ENCODE measurements at regions not wholly inside any gene's neighbourhood (a gene's known extent, or its start where the extent isn't known, plus 50 kb on each side); places are given as distances from the start of the nearest gene placed in this dataset.

GRCh38 chr2:149827585-149828126 is 240.1 kb upstream of the MMADHC start:
- TF ChIP-seq CTCF (IDR thresholded peaks at IDR 0.05) (no peak), ZFX (IDR thresholded peaks at IDR 0.05; ENCODE audit: borderline replicate concordance) (no peak)
